PC-3 (cell line): ENCODE measurements at regions not wholly inside any gene's neighbourhood (a gene's known extent, or its start where the extent isn't known, plus 50 kb on each side); places are given as distances from the start of the nearest gene placed in this dataset.
A peak's percentile ranks its signal among the peaks of the same experiment; 100 is the strongest.

Source experiments
- ATAC-seq: fragments of 200-7000 bp; cut with Tn5 transposase; 2 replicates; pipeline ENCODE4 v1.9.1; 2020; ENCODE audit warnings: mild to moderate bottlenecking, moderate library complexity
- BruUV-seq: library from RNA; stranded (reverse); fragments of 400-500 nt; replicated peaks from 2 replicates; lab custom pipeline; 2021; lab: Mats Ljungman, UMichigan
- CTCF ChIA-PET: fragments of 300-600 bp; sonication (Branson Sonifier 250); formaldehyde crosslinking; loops from one replicate; lab custom pipeline; 2022; ENCODE audit warnings: antibody characterized with exemption; lab: Charles Lee
- POLR2A ChIA-PET: fragments of 300-600 bp; sonication (Branson Sonifier 250); formaldehyde crosslinking; loops from one replicate; lab custom pipeline; 2022; ENCODE audit warnings: antibody characterized with exemption; ENCODE audit not compliant: unreplicated experiment; lab: Charles Lee
- DNase-seq: peaks from one replicate; pipeline ENCODE4 v3.0.0-alpha.2; 2015
- H2AFZ ChIP-seq: fragments of 300-600 bp; sonication (generic); 2 replicates; pipeline ENCODE4 v1.6.0; 2016; ENCODE audit warnings: antibody characterized with exemption, low read length
- H3F3A ChIP-seq: fragments of 300-600 bp; sonication (generic); one replicate; pipeline ENCODE4 v1.6.0; 2017; ENCODE audit warnings: antibody characterized with exemption, low read length, control low read depth, mild to moderate bottlenecking; ENCODE audit not compliant: unreplicated experiment
- H3K27ac ChIP-seq: fragments of 300-600 bp; sonication (generic); 2 replicates; pipeline ENCODE4 v1.5.1; 2016; ENCODE audit warnings: mild to moderate bottlenecking, low read length
- H3K27me3 ChIP-seq: fragments of 300-600 bp; sonication (generic); 2 replicates; pipeline ENCODE4 v1.6.1; 2016; ENCODE audit warnings: low read length, mixed read lengths
- H3K36me3 ChIP-seq: fragments of 300-600 bp; sonication (generic); 2 replicates; pipeline ENCODE4 v1.6.1; 2016; ENCODE audit warnings: low read depth, mixed run types, low read length, mixed read lengths
- H3K4me1 ChIP-seq: fragments of 300-600 bp; sonication (generic); 2 replicates; pipeline ENCODE4 v1.5.1; 2016; ENCODE audit warnings: low read length; ENCODE audit not compliant: insufficient read depth
- H3K4me2 ChIP-seq: fragments of 300-600 bp; sonication (generic); 2 replicates; pipeline ENCODE4 v1.6.0; 2016; ENCODE audit warnings: low read length
- H3K4me3 ChIP-seq: fragments of 300-600 bp; sonication (generic); 2 replicates; pipeline ENCODE4 v1.5.1; 2016; ENCODE audit warnings: mild to moderate bottlenecking, low read length, mixed read lengths
- H3K79me2 ChIP-seq: fragments of 300-600 bp; sonication (generic); 2 replicates; pipeline ENCODE4 v1.6.1; 2017; ENCODE audit warnings: low read length, mixed read lengths
- H3K9ac ChIP-seq: fragments of 300-600 bp; sonication (generic); 2 replicates; pipeline ENCODE4 v1.6.0; 2016; ENCODE audit warnings: mild to moderate bottlenecking, low read length
- H3K9me2 ChIP-seq: fragments of 300-600 bp; sonication (generic); replicated peaks from 2 replicates; pipeline ENCODE4 v1.6.1; 2016; ENCODE audit warnings: mixed run types, low read length, mixed read lengths
- H3K9me3 ChIP-seq: fragments of 300-600 bp; sonication (generic); 2 replicates; pipeline ENCODE4 v1.6.1; 2016; ENCODE audit warnings: low read length, mixed read lengths
- H4K20me1 ChIP-seq: fragments of 300-600 bp; sonication (generic); 2 replicates; pipeline ENCODE4 v1.6.1; 2016; ENCODE audit warnings: low read length, mixed read lengths
- EZH2 ChIP-seq: fragments of 300-600 bp; sonication (generic); IDR thresholded peaks from one replicate; pipeline ENCODE4 v1.6.1; 2017; ENCODE audit warnings: antibody characterized with exemption, mild to moderate bottlenecking, low read length; ENCODE audit not compliant: unreplicated experiment
- EZH2phosphoT487 ChIP-seq: fragments of 300-600 bp; sonication (generic); IDR thresholded peaks from 2 replicates; pipeline ENCODE4 v1.6.1; 2018; ENCODE audit warnings: mild to moderate bottlenecking, antibody characterized with exemption, low read length, borderline replicate concordance
- intact Hi-C: fragments of 100-400 bp; cut with micrococcal nuclease; formaldehyde crosslinking; loops from 2 replicates; pipeline ENCODE4 v1.9.0; 2023
- TF ChIP-seq, protein P1 (sequence below): fragments of 300-600 bp; sonication (generic); conservative IDR thresholded peaks from 2 replicates; pipeline ENCODE4 v1.5.1; 2017; ENCODE audit warnings: antibody characterized with exemption, low read depth, mild to moderate bottlenecking, low read length

GRCh38 chr1:217109928-217110327, 386.7 kb upstream of the ESRRG start:
- POLR2A ChIA-PET = interaction anchor here (0.6 kb wide), 1 partner anchor 347 kb away, joined by 4 read pairs; no protein-coding TSS in a partner anchor
- no peak overlapping the region for H3K27ac ChIP-seq
- no peaks in the 10 kb centered on the region for H3K9me3 ChIP-seq
- 0 out of 2 replicates have a peak, but pooled peaks cover 3% of the 10 kb centered on the region for H3K9me2 ChIP-seq
- BruUV-seq = no TSS peak
- H2AFZ ChIP-seq = no peak overlapping the region
- no peaks in the 10 kb centered on the region for H3K27me3 ChIP-seq
- H3K4me3 ChIP-seq = no peak overlapping the region
- no peaks in the 10 kb centered on the region for H3K36me3 ChIP-seq
- no peak overlapping the region for H3K9ac ChIP-seq
- no peak for TF ChIP-seq EZH2
- TF ChIP-seq, protein P1, sequence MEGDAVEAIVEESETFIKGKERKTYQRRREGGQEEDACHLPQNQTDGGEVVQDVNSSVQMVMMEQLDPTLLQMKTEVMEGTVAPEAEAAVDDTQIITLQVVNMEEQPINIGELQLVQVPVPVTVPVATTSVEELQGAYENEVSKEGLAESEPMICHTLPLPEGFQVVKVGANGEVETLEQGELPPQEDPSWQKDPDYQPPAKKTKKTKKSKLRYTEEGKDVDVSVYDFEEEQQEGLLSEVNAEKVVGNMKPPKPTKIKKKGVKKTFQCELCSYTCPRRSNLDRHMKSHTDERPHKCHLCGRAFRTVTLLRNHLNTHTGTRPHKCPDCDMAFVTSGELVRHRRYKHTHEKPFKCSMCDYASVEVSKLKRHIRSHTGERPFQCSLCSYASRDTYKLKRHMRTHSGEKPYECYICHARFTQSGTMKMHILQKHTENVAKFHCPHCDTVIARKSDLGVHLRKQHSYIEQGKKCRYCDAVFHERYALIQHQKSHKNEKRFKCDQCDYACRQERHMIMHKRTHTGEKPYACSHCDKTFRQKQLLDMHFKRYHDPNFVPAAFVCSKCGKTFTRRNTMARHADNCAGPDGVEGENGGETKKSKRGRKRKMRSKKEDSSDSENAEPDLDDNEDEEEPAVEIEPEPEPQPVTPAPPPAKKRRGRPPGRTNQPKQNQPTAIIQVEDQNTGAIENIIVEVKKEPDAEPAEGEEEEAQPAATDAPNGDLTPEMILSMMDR = no peak
- no peak for TF ChIP-seq EZH2phosphoT487
- ATAC-seq = no peak
- no peaks in the 10 kb centered on the region for H3K79me2 ChIP-seq
- DNase-seq = peak; percentile 50
- no peaks in the 10 kb centered on the region for H3F3A ChIP-seq
- intact Hi-C loops = no loop called here
- no peaks in the 10 kb centered on the region for H4K20me1 ChIP-seq
- CTCF ChIA-PET = no interaction called here
- no peak overlapping the region for H3K4me2 ChIP-seq
- 0 out of 2 replicates have a peak, but pooled peaks cover 8% of the 10 kb centered on the region for H3K4me1 ChIP-seq

DNA sequence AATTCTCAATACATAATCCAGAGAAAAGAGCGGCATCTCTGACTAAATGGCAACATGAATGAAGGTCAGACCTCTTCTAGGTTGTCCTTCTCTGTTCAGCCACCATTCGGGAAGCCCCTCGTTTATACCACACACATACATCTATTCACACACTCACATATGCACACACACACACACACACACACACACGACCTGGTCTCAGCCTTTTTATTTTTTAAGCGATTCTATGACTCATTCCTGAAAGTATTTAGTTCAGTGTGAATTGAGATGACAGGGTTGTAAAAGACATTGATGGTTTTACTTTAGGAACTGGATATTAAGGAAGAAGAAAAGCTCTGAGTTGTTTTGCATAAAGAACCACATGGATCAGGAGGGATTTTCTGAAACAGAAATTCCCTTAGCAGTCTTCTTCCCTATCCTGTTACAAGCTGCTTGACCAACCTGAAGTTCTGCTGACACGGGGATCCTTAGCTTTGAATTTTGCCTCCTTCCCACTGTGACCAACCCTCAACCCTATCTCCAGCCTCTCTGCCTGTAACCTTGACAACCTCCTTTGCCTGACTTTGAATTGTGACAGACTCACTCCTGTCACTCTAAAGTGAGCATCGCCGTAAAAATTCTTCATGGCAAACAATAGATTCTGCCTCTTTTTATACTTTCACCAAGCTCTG, 383.1 kb upstream of the ESRRG start:
- ATAC-seq = peak; percentile 73
- no peak for TF ChIP-seq EZH2phosphoT487
- TF ChIP-seq EZH2 = no peak
- TF ChIP-seq, protein P1 = no peak
- H3K4me1 ChIP-seq = 0 out of 2 replicates have a peak, but pooled peaks cover 8% of the 10 kb centered on the region
- H3K9me2 ChIP-seq = 0 out of 2 replicates have a peak, but pooled peaks cover 3% of the 10 kb centered on the region
- H3K36me3 ChIP-seq = no peaks in the 10 kb centered on the region
- H3K27ac ChIP-seq = no peak overlapping the region
- no peak overlapping the region for H3K4me3 ChIP-seq
- ChIA-PET POLR2A (interaction anchor here (0.6 to 0.7 kb wide), 3 partner anchors 83 to 1164 kb away, joined by 3 to 4 read pairs (median 4); no protein-coding TSS in a partner anchor), CTCF (no interaction called here)
- H3K79me2 ChIP-seq = no peaks in the 10 kb centered on the region
- 0 out of 2 replicates have a peak overlapping the region, but pooled peaks have one; percentile 4 for H3K4me2 ChIP-seq
- H4K20me1 ChIP-seq = no peaks in the 10 kb centered on the region
- H3K9me3 ChIP-seq = no peaks in the 10 kb centered on the region
- intact Hi-C loops = no loop called here
- BruUV-seq = no TSS peak
- no peak overlapping the region for H2AFZ ChIP-seq
- H3F3A ChIP-seq = no peaks in the 10 kb centered on the region
- no peak overlapping the region for H3K9ac ChIP-seq
- peak; percentile 62 for DNase-seq
- H3K27me3 ChIP-seq = no peaks in the 10 kb centered on the region

GRCh38 chr1:217105437-217105836, 382.2 kb upstream of the ESRRG start:
- 0 out of 2 replicates have a peak, but pooled peaks cover 8% of the 10 kb centered on the region for H3K4me1 ChIP-seq
- 0 out of 2 replicates have a peak, but pooled peaks cover 3% of the 10 kb centered on the region for H3K9me2 ChIP-seq
- no peak overlapping the region for H3K4me3 ChIP-seq
- no peak overlapping the region for H3K9ac ChIP-seq
- no peaks in the 10 kb centered on the region for H3K27me3 ChIP-seq
- CTCF ChIA-PET = no interaction called here
- no peaks in the 10 kb centered on the region for H3K9me3 ChIP-seq
- H3K4me2 ChIP-seq = no peak overlapping the region
- TF ChIP-seq EZH2phosphoT487 (no peak), EZH2 (no peak)
- TF ChIP-seq, protein P1 = no peak
- no peak overlapping the region for H2AFZ ChIP-seq
- BruUV-seq = no TSS peak
- POLR2A ChIA-PET = no interaction called here
- H3K79me2 ChIP-seq = no peaks in the 10 kb centered on the region
- H3K27ac ChIP-seq = no peak overlapping the region
- H3K36me3 ChIP-seq = no peaks in the 10 kb centered on the region
- DNase-seq = no peak
- no peaks in the 10 kb centered on the region for H3F3A ChIP-seq
- intact Hi-C loops = no loop called here
- H4K20me1 ChIP-seq = no peaks in the 10 kb centered on the region
- no peak for ATAC-seq
